Hepatocyte (in vitro differentiated cells): ENCODE measurements at regions not wholly inside any gene's neighbourhood (a gene's known extent, or its start where the extent isn't known, plus 50 kb on each side); places are given as distances from the start of the nearest gene placed in this dataset.

ENCODE experiments used
- EZH2 ChIP-seq: fragments of 200-600 bp; sonication (generic); IDR thresholded peaks from 2 replicates; pipeline ENCODE4 v1.6.1; 2016; ENCODE audit warnings: antibody characterized with exemption, mild to moderate bottlenecking, borderline replicate concordance
- EZH2phosphoT487 ChIP-seq: fragments of 200-600 bp; sonication (generic); IDR thresholded peaks from one replicate; pipeline ENCODE4 v1.6.1; 2018; ENCODE audit warnings: antibody characterized with exemption, mild to moderate bottlenecking, low read depth, moderate library complexity; ENCODE audit not compliant: unreplicated experiment, severe bottlenecking
- TF ChIP-seq, protein P1 (sequence below): fragments of 200-600 bp; sonication (generic); IDR thresholded peaks from 2 replicates; pipeline ENCODE4 v1.5.1; 2016; ENCODE audit warnings: antibody characterized with exemption, mild to moderate bottlenecking; ENCODE audit not compliant: poor library complexity

DNA sequence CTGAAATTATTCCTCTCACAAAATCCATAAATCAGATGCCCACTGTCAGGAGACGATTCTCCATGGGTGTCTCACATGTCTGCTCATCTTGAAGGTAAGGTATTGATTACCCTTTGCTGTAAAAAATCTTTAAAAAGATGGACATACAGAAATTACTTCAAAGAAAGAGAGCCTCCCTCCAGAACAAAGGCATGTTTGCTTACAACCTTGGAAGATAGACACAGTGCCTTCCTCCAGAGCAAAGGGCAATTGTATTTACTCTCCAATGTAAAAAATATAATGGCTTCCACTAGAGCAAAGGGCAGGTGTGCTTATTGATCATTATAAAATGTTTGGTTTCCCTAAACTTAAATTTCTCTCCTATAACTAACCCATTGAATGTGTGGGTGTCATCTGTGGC lies 616.2 kb downstream of the ANKRD50 start:
- TF ChIP-seq, protein P1, sequence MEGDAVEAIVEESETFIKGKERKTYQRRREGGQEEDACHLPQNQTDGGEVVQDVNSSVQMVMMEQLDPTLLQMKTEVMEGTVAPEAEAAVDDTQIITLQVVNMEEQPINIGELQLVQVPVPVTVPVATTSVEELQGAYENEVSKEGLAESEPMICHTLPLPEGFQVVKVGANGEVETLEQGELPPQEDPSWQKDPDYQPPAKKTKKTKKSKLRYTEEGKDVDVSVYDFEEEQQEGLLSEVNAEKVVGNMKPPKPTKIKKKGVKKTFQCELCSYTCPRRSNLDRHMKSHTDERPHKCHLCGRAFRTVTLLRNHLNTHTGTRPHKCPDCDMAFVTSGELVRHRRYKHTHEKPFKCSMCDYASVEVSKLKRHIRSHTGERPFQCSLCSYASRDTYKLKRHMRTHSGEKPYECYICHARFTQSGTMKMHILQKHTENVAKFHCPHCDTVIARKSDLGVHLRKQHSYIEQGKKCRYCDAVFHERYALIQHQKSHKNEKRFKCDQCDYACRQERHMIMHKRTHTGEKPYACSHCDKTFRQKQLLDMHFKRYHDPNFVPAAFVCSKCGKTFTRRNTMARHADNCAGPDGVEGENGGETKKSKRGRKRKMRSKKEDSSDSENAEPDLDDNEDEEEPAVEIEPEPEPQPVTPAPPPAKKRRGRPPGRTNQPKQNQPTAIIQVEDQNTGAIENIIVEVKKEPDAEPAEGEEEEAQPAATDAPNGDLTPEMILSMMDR, result no peak
- no peak for TF ChIP-seq EZH2
- no peak for TF ChIP-seq EZH2phosphoT487
